ENCODE measurements at regions not wholly inside any gene's neighbourhood (a gene's known extent, or its start where the extent isn't known, plus 50 kb on each side); places are given as distances from the start of the nearest gene placed in this dataset.

DNA sequence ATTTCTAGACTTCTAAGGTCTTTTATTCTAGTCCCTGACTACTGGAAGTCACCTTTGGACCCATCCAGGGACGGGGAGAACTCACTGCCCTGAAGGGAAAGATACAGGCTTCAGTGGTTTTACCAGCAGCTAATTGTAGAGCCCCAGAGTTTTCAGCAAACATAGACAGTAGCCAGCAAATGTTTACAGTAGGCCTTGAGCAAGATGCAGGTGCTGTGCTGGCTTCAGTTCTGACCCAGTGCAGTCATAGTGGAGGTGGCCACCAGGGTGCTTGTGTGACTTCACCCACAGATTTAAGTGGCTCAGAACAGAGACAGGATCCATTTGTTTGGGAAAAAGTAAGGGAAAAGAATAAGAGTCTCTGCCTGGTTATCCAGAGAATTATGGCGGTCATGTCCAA, 384.4 kb upstream of the AR start:
- TF ChIP-seq POLR2A (IDR thresholded peaks at IDR 0.05) = no peak
- TF ChIP-seq, protein P1, sequence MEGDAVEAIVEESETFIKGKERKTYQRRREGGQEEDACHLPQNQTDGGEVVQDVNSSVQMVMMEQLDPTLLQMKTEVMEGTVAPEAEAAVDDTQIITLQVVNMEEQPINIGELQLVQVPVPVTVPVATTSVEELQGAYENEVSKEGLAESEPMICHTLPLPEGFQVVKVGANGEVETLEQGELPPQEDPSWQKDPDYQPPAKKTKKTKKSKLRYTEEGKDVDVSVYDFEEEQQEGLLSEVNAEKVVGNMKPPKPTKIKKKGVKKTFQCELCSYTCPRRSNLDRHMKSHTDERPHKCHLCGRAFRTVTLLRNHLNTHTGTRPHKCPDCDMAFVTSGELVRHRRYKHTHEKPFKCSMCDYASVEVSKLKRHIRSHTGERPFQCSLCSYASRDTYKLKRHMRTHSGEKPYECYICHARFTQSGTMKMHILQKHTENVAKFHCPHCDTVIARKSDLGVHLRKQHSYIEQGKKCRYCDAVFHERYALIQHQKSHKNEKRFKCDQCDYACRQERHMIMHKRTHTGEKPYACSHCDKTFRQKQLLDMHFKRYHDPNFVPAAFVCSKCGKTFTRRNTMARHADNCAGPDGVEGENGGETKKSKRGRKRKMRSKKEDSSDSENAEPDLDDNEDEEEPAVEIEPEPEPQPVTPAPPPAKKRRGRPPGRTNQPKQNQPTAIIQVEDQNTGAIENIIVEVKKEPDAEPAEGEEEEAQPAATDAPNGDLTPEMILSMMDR (IDR thresholded peaks at IDR 0.05) = no peak
- TF ChIP-seq POLR2AphosphoS5 (IDR thresholded peaks at IDR 0.05) = no peak
